Fibroblast of gingiva (primary cell): ENCODE measurements at regions not wholly inside any gene's neighbourhood (a gene's known extent, or its start where the extent isn't known, plus 50 kb on each side); places are given as distances from the start of the nearest gene placed in this dataset.
"Not testable (repeated sequence)": the region's sequence is repeated elsewhere in the genome, so short reads cannot be mapped to it uniquely, and the experiment has no call there.

Source experiments
- DNase-seq: peaks from one replicate; pipeline ENCODE4 v3.0.0-alpha.2; 2011; ENCODE audit warnings: low read depth

DNA sequence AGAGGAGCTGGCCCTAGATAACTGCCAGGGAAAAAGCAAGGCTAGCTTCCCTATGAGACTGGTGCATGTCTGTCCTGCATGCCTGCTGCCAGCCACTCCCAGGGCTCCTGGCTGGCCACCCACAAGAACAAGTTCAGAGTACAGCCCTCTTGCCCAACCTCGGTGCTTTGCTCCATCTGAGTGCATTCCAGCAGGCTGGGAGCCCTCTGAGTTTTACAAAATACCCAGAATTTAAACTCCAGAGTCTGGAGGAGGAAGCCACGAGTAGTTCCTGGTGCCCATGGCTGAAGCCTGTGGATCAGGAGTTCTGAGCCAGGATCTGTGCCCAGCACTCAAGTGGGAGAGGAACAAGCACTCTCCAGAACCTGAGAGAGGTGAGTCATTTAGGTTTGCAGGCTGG, 111.6 kb downstream of the MAGEE2 start:
- DNase-seq: no peak

DNA sequence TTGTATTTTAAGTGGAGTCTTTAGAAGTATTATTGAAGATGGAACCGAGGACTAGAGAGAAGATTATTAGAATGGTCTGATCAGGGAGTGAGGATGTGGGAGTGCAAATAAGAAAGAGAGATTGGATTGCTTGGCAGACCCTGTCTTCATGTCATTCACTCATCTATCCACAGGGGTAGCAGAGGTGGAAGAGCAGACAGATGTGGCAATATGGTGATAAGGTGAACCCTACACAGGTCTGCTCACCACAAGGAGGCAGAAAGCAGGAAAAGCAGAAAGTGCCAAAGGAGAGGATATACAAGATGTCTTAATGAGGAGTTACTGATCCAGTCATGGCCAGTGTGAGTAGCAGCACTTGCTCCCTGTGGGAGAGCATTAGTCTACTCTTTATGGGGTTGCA, 129.4 kb downstream of the MAGEE2 start:
- DNase-seq: no peak

DNA sequence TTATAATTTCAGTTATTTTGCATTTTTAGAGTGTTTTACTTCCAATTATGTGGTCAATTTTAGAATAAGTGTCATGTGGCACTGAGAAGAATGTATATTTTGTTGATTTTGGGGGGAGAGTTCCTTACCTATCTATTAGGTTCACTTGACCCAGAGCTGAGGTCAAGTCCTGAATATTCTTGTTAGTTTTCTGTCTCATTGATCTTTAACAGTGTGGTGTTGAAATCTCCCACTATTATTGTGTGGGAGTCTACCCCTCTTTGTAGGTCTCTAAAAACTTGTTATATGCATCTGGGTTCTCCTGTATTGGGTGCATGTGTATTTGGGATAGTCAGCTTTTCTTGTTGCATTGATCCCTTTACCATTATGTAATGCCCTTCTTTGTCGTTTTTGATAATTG, 127.0 kb upstream of the ZDHHC15 start:
- DNase-seq: no peak

DNA sequence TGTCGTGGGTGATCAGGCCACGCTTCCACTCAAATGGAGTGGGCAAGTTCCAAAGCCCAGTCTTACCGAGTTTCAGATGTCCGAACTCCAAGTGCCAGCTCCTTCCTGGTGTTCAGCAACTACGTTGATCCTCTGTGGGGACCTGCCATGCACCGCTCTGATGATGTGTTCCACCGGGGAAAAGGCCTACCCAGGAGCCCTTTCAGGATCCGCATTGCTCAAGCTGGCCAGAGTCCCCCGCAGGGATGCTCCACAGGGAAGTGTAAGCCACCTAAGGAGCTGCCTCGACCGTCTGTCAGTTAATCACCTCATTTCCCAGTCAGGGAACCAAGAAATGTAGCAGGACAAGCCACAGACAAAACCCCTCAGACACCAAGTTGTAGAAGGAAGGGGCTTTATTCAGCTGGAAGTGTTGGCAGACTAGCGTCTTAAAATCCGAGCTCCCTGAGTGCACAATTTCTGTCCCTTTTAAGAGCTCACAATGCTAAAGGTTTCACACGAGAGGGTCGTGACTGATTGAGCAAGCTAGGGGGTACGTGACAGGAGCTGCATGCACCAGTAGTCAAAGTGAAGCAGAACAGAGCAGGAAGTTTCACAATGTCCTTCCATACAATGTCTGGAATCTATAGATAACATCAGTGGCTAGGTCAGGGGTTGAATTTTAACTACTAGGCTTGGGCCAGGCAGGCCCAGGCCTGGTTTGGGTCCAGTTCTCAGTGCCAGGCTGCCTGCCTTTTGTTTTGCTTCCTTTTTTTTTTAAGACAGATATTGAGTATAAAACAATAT, 126.2 kb upstream of the ZDHHC15 start:
- DNase-seq: no peak

DNA sequence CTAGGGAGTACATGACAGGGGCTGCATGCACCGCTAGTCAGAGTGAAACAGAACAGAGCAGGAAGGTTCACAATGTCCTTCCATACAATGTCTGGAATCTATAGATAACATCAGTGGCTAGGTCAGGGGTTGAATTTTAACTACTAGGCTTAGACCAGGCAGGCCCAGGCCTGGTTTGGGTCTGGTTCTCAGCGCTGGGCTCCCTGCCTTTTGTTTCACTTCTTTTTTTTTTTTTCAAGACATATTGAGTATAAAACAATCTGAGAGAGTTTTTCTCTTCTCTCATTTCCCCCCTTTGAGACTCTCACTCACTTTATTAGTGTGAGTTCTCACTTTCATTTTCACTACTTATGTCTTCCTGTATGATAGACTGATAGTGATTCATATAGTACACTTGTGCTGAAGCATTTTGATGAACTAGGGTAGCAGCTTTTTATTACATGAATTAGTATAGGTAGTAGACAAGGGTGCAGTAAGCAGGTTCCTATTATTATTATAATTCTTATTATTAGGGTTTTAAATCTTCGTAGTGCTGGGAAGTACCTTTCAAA, 120.0 kb upstream of the ZDHHC15 start:
- DNase-seq: no peak

DNA sequence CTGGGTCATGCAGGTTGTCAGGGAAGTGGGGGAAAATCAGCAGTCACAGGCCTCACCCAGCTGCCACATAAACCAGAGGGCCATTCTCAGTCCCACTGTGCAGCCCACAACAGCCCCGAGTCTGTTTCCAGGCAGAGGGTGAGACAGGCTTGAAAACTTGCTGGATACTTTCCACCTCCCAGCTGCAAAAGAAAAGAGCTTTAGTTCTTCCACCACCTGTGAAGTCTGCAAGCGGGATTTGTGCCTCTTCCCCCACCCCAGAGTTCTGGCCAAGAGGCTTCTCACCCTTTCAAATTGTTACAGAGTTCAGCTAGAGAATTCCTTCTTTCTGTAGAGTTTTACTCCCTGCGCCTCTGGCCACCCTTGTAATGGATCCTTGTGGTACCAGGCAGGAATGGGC, 115.5 kb upstream of the ZDHHC15 start:
- no peak for DNase-seq

DNA sequence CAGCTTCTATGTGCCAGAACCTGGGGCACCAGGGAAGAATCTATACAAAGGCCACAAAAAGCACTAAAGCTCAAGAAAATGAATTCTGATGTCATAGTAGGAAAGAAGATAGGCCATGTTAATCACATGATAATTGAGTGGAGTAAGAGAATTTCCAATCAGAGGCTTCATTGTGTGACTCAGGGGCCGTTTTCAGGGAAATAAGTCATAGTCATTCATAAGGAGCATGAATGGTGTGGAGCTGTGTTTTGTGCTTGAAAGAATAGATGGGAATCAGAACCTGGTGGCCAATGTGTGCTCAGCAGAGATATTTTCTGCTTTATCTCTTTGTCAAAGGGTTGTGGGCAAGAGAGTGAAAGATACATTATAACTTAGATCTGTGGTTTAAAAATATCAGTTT, 102.4 kb upstream of the ZDHHC15 start:
- DNase-seq: no peak

DNA sequence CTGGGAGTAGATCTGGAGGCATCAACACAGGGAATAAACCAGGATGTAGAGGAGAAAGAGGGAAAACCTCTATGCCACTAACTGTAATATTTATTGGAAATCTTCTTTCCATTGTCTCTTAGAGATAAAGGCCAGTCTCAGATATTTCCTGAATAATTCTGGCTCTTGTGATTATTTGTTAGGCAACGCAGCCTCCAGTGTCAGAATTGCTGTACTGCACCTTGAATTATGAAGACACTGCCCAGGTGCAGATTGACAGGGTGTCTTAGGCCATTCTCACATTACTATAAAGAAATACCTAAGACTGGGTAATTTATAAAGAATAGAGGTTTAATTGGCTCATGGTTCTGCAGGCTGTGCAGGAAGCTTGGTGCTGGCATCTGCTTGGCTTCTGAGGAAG, 100.7 kb upstream of the ZDHHC15 start:
- DNase-seq: no peak

DNA sequence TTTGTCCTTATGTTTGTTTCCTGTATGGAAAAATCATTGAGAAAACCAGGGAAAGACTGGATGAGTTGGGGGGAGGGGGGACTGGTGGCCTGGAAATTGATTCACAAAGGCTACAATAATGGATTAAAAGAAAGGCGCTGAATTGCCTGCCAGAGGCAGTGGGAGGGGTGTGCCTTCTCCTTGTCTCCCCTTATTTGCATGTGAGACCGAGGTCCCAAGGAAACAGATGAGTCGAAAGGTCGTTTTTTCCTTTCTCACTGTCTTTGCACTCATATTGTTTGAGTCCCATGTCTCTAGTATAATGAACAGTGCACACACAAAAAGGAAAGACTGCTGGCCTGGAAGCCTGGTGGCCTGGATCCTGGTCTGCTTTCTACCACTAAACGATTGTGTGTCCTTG, 86.6 kb upstream of the ZDHHC15 start:
- no peak for DNase-seq

DNA sequence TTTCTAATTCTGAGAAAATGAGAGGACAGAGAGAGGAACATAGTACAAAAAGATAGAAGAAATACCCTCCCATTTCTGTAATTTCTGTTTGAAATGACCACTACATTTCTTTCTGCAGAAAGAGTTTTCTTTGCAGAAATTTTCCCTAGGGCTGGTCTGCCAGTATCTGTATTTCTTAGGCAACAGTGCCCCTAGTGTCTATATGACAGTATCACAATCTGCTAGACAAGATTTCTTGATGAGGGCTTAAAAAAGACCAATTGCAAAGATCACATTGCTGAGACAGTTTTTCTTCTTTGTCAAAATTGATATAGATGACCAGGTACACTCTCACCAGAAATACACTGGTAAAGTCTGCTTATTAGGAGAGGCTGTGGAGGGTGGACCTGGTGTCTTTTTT, 81.0 kb upstream of the ZDHHC15 start:
- peak; percentile 0 for DNase-seq

DNA sequence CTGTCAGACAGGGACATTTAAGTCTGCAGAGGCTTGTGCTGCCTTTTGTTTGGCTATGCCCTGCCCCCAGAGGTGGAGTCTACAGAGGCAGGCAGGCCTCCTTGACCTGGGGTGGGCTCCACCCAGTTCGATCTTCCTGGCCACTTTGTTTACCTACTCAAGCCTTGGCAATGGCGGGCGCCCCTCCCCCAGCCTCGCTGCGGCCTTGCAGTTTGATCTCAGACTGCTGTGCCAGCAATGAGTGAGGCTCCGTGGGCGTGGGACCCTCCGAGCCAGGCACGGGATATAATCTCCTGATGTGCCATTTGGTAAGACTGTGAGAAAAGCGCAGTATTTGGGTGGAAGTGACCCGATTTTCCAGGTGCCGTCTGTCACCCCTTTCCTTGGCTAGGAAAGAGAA, 79.2 kb upstream of the ZDHHC15 start:
- DNase-seq: not testable (repeated sequence)

DNA sequence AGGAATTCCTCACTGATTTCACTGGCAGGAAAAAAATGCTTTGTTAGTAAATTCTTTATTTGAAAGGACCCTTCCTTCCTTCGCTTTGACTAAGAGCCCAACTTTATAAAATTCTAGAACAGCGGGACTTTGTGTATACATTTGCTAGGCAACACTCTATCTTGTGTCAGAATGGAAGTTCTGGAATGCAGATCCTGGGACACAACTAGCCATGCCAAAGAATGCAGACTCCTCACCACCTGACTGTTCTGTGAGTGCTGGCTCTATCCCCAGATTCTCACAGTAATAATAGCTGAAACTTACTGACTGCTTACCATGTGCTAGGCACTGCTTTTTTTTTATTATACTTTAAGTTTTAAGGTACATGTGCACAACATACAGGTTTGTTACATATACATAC, 73.3 kb upstream of the ZDHHC15 start:
- no peak for DNase-seq

DNA sequence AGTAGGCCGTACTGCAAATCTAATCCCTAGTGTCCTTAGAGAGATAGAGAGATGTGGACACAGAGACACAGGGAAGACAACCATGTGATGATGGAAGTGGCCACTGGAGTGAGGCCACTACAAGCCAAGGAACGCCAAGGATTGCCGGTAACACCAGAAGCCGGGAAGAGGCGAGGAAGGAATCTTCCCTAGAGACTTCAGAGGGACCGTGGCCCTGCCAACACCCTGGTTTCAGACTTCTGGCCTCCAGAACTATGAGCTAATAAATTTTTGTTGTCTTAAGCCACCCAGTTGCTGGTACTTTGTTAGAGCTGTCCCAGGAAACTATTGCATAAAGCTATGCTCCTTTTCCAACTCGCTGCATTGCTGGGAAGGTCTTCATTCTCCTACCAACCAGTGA, 70.3 kb upstream of the ZDHHC15 start:
- not testable (repeated sequence) for DNase-seq

DNA sequence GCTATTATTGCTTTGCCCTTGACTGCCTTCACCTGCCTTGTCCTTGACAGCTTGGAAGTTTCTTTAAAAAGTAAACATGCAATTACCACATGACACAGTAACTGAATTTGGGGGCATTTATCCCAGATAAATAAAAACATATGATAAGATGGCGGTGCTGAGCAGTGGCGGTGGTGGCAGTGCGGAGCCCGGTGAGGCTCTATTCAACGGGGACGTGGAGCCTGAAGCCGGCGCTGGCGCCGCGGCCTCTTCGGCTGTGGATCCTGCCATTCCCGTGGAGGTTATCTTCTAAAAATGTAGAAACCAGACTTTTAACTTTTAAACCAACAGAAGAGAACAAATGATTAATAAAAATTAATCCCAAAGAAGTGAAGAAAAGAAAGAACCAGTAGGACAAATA, 59.7 kb upstream of the ZDHHC15 start:
- no peak for DNase-seq
